Astrocyte of the cerebellum (primary cell): ENCODE measurements at regions not wholly inside any gene's neighbourhood (a gene's known extent, or its start where the extent isn't known, plus 50 kb on each side); places are given as distances from the start of the nearest gene placed in this dataset.

Source experiments
- DNase-seq: peaks from one replicate; pipeline ENCODE4 v3.0.0-alpha.2; 2011; ENCODE audit warnings: low read depth
- H3K4me3 ChIP-seq: 2 replicates; pipeline ENCODE4 v1.5.1; 2011; ENCODE audit warnings: mild to moderate bottlenecking, low read depth, low read length, moderate library complexity
- in situ Hi-C: cut with HindIII; loops from 2 replicates; pipeline ENCODE4 v1.10.0; 2017; ENCODE audit warnings: low sequenced_read_pairs
- TF ChIP-seq, protein P1 (sequence below): IDR thresholded peaks from 2 replicates; pipeline ENCODE4 v1.5.1; 2012; ENCODE audit warnings: low read length, low read depth, moderate library complexity, mild to moderate bottlenecking; ENCODE audit errors: missing control alignments

DNA sequence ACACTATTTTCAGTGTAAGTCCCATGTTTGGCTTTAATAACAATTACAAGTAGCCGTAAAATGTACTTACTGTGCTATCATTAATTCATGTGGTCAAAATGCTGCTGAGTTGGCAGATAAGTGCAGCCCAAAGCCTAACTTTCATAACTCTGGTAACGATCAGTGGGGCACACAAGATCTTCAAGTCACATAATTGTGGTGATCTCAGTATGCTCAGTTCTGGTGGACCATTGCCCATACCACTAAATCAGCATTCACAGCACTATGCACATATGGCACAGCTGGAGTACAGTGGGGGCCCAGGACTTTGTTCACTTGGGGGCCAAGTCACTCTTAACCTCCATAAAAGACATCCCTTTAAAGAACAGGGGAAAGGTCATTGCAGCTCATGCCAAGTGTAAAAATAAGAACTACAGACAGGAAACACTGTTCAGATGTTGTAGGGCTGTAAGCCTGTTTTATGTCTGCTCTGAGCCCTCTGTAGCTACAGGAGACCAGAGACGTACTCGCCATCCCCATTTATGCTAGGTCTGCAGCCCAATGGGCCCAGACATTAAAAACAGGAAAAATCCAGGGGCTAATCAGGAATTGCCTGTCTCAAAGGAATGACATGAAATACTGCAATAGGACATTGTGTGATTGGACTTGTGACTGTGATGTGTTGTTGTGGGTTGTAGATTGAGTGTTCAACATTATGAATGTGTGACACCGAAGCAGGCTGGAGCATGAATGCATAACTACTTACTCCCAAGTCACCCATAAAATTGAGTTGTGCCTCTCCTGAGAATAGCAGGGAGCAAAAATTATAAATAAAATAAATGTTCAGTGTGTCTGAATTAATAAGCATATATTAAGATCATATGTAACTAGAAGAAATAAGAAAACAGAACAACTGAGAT, 282.5 kb upstream of the EPHA3 start:
- TF ChIP-seq, protein P1, sequence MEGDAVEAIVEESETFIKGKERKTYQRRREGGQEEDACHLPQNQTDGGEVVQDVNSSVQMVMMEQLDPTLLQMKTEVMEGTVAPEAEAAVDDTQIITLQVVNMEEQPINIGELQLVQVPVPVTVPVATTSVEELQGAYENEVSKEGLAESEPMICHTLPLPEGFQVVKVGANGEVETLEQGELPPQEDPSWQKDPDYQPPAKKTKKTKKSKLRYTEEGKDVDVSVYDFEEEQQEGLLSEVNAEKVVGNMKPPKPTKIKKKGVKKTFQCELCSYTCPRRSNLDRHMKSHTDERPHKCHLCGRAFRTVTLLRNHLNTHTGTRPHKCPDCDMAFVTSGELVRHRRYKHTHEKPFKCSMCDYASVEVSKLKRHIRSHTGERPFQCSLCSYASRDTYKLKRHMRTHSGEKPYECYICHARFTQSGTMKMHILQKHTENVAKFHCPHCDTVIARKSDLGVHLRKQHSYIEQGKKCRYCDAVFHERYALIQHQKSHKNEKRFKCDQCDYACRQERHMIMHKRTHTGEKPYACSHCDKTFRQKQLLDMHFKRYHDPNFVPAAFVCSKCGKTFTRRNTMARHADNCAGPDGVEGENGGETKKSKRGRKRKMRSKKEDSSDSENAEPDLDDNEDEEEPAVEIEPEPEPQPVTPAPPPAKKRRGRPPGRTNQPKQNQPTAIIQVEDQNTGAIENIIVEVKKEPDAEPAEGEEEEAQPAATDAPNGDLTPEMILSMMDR, result no peak
- in situ Hi-C loops, result no loop called here

DNA sequence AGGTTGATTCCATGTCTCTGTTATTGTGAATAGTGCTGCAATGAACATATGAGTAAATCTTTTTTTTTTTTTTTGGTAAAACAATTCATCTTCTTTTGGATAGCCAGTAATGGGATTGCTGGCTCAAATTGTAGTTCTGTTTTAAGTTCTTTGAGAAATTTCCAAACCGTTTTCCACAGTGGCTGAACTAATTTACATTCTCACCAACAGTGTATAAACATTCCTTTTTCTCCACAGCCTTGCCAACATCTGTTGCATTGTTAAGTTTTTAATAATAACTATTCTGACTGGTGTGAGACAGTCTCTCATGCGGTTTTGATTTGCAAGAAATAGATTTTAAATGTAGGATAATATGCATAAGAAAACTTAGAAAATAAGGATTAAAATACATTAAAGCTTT, 279.0 kb upstream of the EPHA3 start:
- DNase-seq, result peak; percentile 86
- no peak overlapping the region for H3K4me3 ChIP-seq
- in situ Hi-C loops, result no loop called here
- TF ChIP-seq, protein P1, result no peak

More for the DNA sequence above, 282.5 kb upstream of the EPHA3 start:
- peak; percentile 85 for DNase-seq
- H3K4me3 ChIP-seq, result no peak overlapping the region

DNA sequence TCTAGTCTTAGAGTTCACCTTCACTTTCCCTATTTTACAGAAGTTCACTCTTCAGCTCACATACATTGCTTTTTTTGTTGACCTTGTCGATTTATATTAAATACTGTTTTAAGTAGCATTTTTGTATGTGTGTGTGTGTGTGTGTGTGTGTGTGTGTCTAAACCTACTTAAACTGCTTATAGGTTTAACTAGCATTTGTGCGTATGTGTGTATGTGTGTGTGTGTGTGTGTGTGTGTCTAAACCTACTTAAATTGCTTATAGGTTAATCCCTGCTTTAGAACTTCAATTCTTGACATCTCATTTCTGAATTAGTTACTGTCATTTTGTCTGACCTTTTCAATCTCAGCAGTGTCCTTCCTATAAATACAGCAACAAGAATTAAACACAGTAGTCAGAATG, 254.8 kb upstream of the EPHA3 start:
- no peak for DNase-seq
- TF ChIP-seq, protein P1, result no peak
- no peak overlapping the region for H3K4me3 ChIP-seq
- in situ Hi-C loops, result no loop called here

DNA sequence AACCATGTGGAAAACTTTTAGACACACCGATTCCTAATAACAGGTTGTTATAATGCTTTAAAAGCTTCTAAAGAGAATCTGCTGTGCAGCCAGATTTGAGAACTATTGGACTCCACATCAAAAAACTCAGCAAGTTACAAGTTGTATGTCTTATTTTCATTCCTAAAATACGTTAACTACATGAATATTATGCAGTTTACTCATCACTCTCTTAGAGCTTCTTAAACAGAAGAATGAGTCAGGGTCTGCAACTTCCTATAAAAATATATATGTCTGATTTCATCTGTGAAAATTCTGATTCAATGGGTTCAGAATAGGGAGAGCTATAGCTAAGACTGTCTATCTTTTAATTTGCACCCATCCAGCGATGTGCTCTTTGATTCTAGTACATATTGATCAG, 244.2 kb upstream of the EPHA3 start:
- TF ChIP-seq, protein P1, result no peak
- DNase-seq, result no peak
- in situ Hi-C loops, result no loop called here
- H3K4me3 ChIP-seq, result no peak overlapping the region

DNA sequence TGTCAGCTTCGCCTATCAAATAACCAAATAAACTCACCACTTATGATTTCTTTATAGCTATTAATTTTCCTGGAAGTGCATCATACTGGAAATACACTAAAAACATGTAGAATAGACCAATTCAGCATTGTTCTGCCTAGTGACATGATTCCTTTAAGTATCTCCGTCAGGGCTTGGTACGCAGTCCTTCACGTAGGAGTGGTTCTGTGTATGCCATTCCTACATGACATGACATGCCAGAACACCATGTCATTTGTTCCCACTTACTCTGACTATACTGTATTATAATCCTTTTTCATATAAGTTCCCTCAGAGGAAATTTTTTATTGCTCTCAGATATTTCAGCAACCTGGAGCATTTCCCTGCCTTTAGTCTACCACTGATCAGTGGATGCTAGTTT, 230.7 kb upstream of the EPHA3 start:
- in situ Hi-C loops, result no loop called here
- TF ChIP-seq, protein P1, result no peak
- no peak overlapping the region for H3K4me3 ChIP-seq
- DNase-seq, result no peak

DNA sequence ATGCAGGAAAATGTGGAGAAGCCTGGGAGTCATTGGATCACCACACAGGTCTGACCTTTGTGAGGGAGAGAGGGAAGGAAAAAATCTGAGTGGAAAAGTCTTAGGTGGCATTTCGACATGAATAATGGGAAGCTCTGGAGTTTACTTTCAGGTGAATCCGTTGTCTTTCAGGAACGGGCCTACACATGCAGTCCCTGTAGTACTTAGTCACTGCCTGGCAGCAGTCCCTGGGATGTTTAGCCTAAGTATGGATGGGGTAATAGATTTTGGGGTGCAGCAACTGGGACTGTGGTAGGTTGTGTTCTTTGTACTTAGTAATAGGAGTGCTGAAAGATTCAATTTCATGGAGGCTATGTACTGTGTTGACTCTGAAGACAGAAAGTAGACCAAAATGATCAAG, 227.5 kb upstream of the EPHA3 start:
- TF ChIP-seq, protein P1, result no peak
- in situ Hi-C loops, result no loop called here
- DNase-seq, result no peak

More for the DNA sequence above, 227.5 kb upstream of the EPHA3 start:
- H3K4me3 ChIP-seq, result no peak overlapping the region
